Panc1 (cell line): ENCODE measurements at regions not wholly inside any gene's neighbourhood (a gene's known extent, or its start where the extent isn't known, plus 50 kb on each side); places are given as distances from the start of the nearest gene placed in this dataset.

Source experiments
- ATAC-seq: fragments of 200-7000 bp; cut with Tn5 transposase; 2 replicates; pipeline ENCODE4 v1.9.1; 2020; ENCODE audit warnings: mild to moderate bottlenecking, moderate library complexity
- BruUV-seq: library from RNA; stranded (reverse); fragments of 400-500 nt; replicated peaks from 2 replicates; lab custom pipeline; 2021; lab: Mats Ljungman, UMichigan
- CTCF ChIA-PET: fragments of 300-600 bp; sonication (Branson Sonifier 250); formaldehyde crosslinking; loops from one replicate; lab custom pipeline; 2022; ENCODE audit warnings: antibody characterized with exemption; lab: Charles Lee
- POLR2A ChIA-PET: fragments of 300-600 bp; sonication (Branson Sonifier 250); formaldehyde crosslinking; loops from one replicate; lab custom pipeline; 2022; ENCODE audit warnings: antibody characterized with exemption; lab: Charles Lee
- DNase-seq: peaks from one replicate; pipeline ENCODE4 v3.0.0-alpha.2; 2010; ENCODE audit warnings: low read depth, low spot score
- H3K27ac ChIP-seq: 2 replicates; pipeline ENCODE4 v1.5.1; 2011; ENCODE audit warnings: mild to moderate bottlenecking, low read length, inconsistent platforms
- H3K27me3 ChIP-seq: fragments of 200-500 bp; sonication (Bioruptor generic); 2 replicates; pipeline ENCODE4 v1.6.0; 2014; ENCODE audit warnings: low read length, inconsistent platforms; ENCODE audit not compliant: control insufficient read depth, insufficient read depth
- H3K36me3 ChIP-seq: fragments of 200-500 bp; sonication (Bioruptor generic); 2 replicates; pipeline ENCODE4 v1.5.1; 2014; ENCODE audit warnings: inconsistent platforms, mild to moderate bottlenecking, low read length, moderate library complexity; ENCODE audit not compliant: control insufficient read depth, insufficient read depth
- H3K4me1 ChIP-seq: 2 replicates; pipeline ENCODE4 v1.5.1; 2011; ENCODE audit warnings: inconsistent platforms, mild to moderate bottlenecking, low read length, moderate library complexity; ENCODE audit not compliant: control insufficient read depth, insufficient read depth
- H3K4me3 ChIP-seq, 2 experiments: 2 replicates each; pipeline ENCODE4 v1.5.1; 2011 to 2012; ENCODE audit warnings: low read depth in 2 of 2, low read length in 2 of 2, mild to moderate bottlenecking in 2 of 2, inconsistent platforms in 1 of 2, moderate library complexity in 1 of 2
- H3K9me3 ChIP-seq: fragments of 200-500 bp; sonication (Bioruptor generic); 2 replicates; pipeline ENCODE4 v1.5.1; 2014; ENCODE audit warnings: low read depth, mild to moderate bottlenecking, inconsistent platforms, low read length, moderate library complexity; ENCODE audit not compliant: control insufficient read depth, insufficient read depth
- CTCF ChIP-seq: fragments of 450-650 bp; IDR thresholded peaks from 2 replicates; pipeline ENCODE4 v1.5.1; 2017; ENCODE audit warnings: mild to moderate bottlenecking
- POLR2AphosphoS5 ChIP-seq: IDR thresholded peaks from 2 replicates; pipeline ENCODE4 v1.6.1; 2012; ENCODE audit warnings: mild to moderate bottlenecking, low read depth, low read length, moderate library complexity
- REST ChIP-seq, 2 experiments: IDR thresholded peaks; 2 replicates each; pipeline ENCODE4 v1.6.1; 2011 to 2012; ENCODE audit warnings: low read depth in 2 of 2, control low read depth in 1 of 2, low read length in 1 of 2, mild to moderate bottlenecking in 1 of 2, moderate library complexity in 1 of 2; ENCODE audit not compliant: insufficient read depth in 1 of 2
- SIN3A ChIP-seq: IDR thresholded peaks from 2 replicates; pipeline ENCODE4 v1.6.1; 2012; ENCODE audit warnings: low read depth, mild to moderate bottlenecking, low read length, moderate library complexity, borderline replicate concordance; ENCODE audit not compliant: insufficient read depth
- TCF7L2 ChIP-seq: IDR thresholded peaks from 2 replicates; pipeline ENCODE4 v1.6.1; 2011; ENCODE audit warnings: mild to moderate bottlenecking, low read depth, low read length, inconsistent platforms
- in situ Hi-C: cut with HindIII; loops from 2 replicates; pipeline ENCODE4 v1.10.0; 2016; ENCODE audit warnings: low sequenced_read_pairs, low pct_unique_long_range_greater_than_20kb
- intact Hi-C: fragments of 100-400 bp; cut with micrococcal nuclease; formaldehyde crosslinking; loops from one replicate; pipeline ENCODE4 v1.10.0; 2022; ENCODE audit not compliant: unreplicated experiment

- Histone ChIP-seq H3K4me3 (no peak overlapping the region), H3K27me3 (no peaks in the 10 kb centered on the region), H3K4me1 (no peaks in the 10 kb centered on the region), H3K27ac (no peak overlapping the region), H3K36me3 (no peaks in the 10 kb centered on the region), H3K9me3 (no peaks in the 10 kb centered on the region)
- peak; percentile 27; the same call in 1 of the 2 replicates for TF ChIP-seq CTCF
- no peak for TF ChIP-seq POLR2AphosphoS5
- POLR2A ChIA-PET, result no interaction called here
- intact Hi-C loops, result no loop called here
- in situ Hi-C loops, result no loop called here
- ATAC-seq, result no peak
- no TSS peak for BruUV-seq
- DNase-seq, result no peak
- CTCF ChIA-PET, result interaction anchor here (0.7 kb wide), 1 partner anchor 105 kb away, joined by 4 read pairs; no protein-coding TSS in a partner anchor
Observed at GRCh38 chr4:107380836-107381438, 339.1 kb downstream of the PAPSS1 start.

GRCh38 chr4:107380190-107380589 lies 339.8 kb downstream of the PAPSS1 start:
- no TSS peak for BruUV-seq
- in situ Hi-C loops (no loop called here), intact Hi-C loops (no loop called here)
- DNase-seq (no peak), ATAC-seq (no peak)
- Histone ChIP-seq H3K4me3 (no peak overlapping the region), H3K27ac (no peak overlapping the region), H3K9me3 (no peaks in the 10 kb centered on the region), H3K27me3 (no peaks in the 10 kb centered on the region), H3K36me3 (no peaks in the 10 kb centered on the region), H3K4me1 (no peaks in the 10 kb centered on the region)
- CTCF ChIA-PET, result no interaction called here
- POLR2A ChIA-PET, result no interaction called here
- TF ChIP-seq TCF7L2, result no peak
- no peak for TF ChIP-seq POLR2AphosphoS5
- no peak for TF ChIP-seq REST (IDR thresholded peaks at IDR 0.05; ENCODE audit: insufficient read depth in 1 of 2, low read depth in 2 of 2, low read length in 1 of 2)
- no peak for TF ChIP-seq CTCF
- no peak for TF ChIP-seq SIN3A
